Activated T-cell treated with anti-CD3 and anti-CD28 coated beads for 4 hours (primary cell): ENCODE measurements at regions not wholly inside any gene's neighbourhood (a gene's known extent, or its start where the extent isn't known, plus 50 kb on each side); places are given as distances from the start of the nearest gene placed in this dataset.

Experiments
- DNase-seq: peaks from one replicate; pipeline ENCODE4 v3.0.0-alpha.2; 2020

GRCh38 chr4:82071951-82072350 is 301.8 kb downstream of the HNRNPD start:
- no peak for DNase-seq

GRCh38 chr4:82069883-82070638 is 303.7 kb downstream of the HNRNPD start:
- DNase-seq, result no peak

GRCh38 chr4:82063017-82063416 is 310.8 kb downstream of the HNRNPD start:
- DNase-seq, result no peak

- no peak for DNase-seq
Measured at GRCh38 chr4:82057990-82058544, 315.7 kb downstream of the HNRNPD start.

GRCh38 chr4:82055156-82055555 is 318.6 kb downstream of the HNRNPD start:
- no peak for DNase-seq

- no peak for DNase-seq
Measured at GRCh38 chr4:82053396-82053795, 320.4 kb downstream of the HNRNPD start.

- DNase-seq, result no peak
Measured at GRCh38 chr4:82050796-82051195, 323.0 kb downstream of the HNRNPD start.

- DNase-seq, result no peak
Measured at GRCh38 chr4:82049294-82049693, 324.5 kb downstream of the HNRNPD start.

GRCh38 chr4:82047731-82048130 is 326.1 kb downstream of the HNRNPD start:
- no peak for DNase-seq

GRCh38 chr4:82046796-82047195 is 327.0 kb downstream of the HNRNPD start:
- DNase-seq, result no peak

- no peak for DNase-seq
Measured at GRCh38 chr4:82045267-82045666, 328.5 kb downstream of the HNRNPD start.

GRCh38 chr4:82044141-82044993 is 329.4 kb downstream of the HNRNPD start:
- no peak for DNase-seq

GRCh38 chr4:82043809-82044137 is 330.0 kb downstream of the HNRNPD start:
- DNase-seq, result no peak

GRCh38 chr4:82043081-82043808 is 330.5 kb downstream of the HNRNPD start:
- no peak for DNase-seq

GRCh38 chr4:82042042-82042441 is 331.7 kb downstream of the HNRNPD start:
- no peak for DNase-seq

GRCh38 chr4:82038936-82039335 is 334.9 kb downstream of the HNRNPD start:
- DNase-seq, result no peak

- no peak for DNase-seq
Measured at GRCh38 chr4:82036181-82036580, 337.6 kb downstream of the HNRNPD start.

GRCh38 chr4:82034878-82035277 is 338.9 kb downstream of the HNRNPD start:
- DNase-seq, result no peak

GRCh38 chr4:82033862-82034261 is 339.9 kb downstream of the HNRNPD start:
- DNase-seq, result no peak

GRCh38 chr4:82031376-82031927 is 342.3 kb downstream of the HNRNPD start:
- no peak for DNase-seq

GRCh38 chr4:82017680-82018079 is 356.1 kb downstream of the HNRNPD start:
- DNase-seq, result no peak

- no peak for DNase-seq
Measured at GRCh38 chr4:82005158-82005557, 368.6 kb downstream of the HNRNPD start.

- DNase-seq, result no peak
Measured at GRCh38 chr4:81997313-81997712, 376.5 kb downstream of the HNRNPD start.
